GM12878 (cell line): ENCODE measurements at regions not wholly inside any gene's neighbourhood (a gene's known extent, or its start where the extent isn't known, plus 50 kb on each side); places are given as distances from the start of the nearest gene placed in this dataset.
A peak's percentile ranks its signal among the peaks of the same experiment; 100 is the strongest.
"Not testable (repeated sequence)": the region's sequence is repeated elsewhere in the genome, so short reads cannot be mapped to it uniquely, and the experiment has no call there.

Experiments used
- ATAC-seq: fragments of 200-7000 bp; cut with Tn5 transposase; 3 replicates; pipeline ENCODE4 v1.9.1; 2020; ENCODE audit warnings: mild to moderate bottlenecking, moderate library complexity
- BruUV-seq: library from RNA; stranded (reverse); fragments of 400-500 nt; replicated peaks from 2 replicates; lab custom pipeline; 2021; lab: Mats Ljungman, UMichigan
- CTCF ChIA-PET: fragments of 300-600 bp; sonication (Branson Sonifier 250); formaldehyde crosslinking; extraction: SDS; loops from one replicate; lab custom pipeline; 2021; ENCODE audit warnings: inconsistent platforms; lab: Yijun Ruan, JAX
- POLR2A ChIA-PET: fragments of 350-600 bp; formaldehyde crosslinking; extraction: SDS; loops from one replicate; lab custom pipeline; 2021; ENCODE audit warnings: inconsistent platforms; lab: Charles Lee
- RAD21 ChIA-PET: fragments of 300-600 bp; sonication (Branson Sonifier 250); formaldehyde crosslinking; loops from one replicate; lab custom pipeline; 2023; ENCODE audit warnings: antibody characterized with exemption; ENCODE audit not compliant: unreplicated experiment; lab: Charles Lee
- SMC1A ChIA-PET: fragments of 300-600 bp; sonication (Branson Sonifier 250); formaldehyde crosslinking; loops from one replicate; lab custom pipeline; 2023; ENCODE audit not compliant: unreplicated experiment, uncharacterized antibody; lab: Charles Lee
- DNase-seq: peaks from one replicate; pipeline ENCODE4 v3.0.0-alpha.2; 2011; ENCODE audit warnings: low read depth, low spot score
- FAIRE-seq: peaks from 3 replicates; lab custom pipeline; 2011; peaks lifted over from hg19 to GRCh38; lab: Jason Lieb, UNC
- H2AFZ ChIP-seq: 2 replicates; pipeline ENCODE4 v1.6.0; 2011; ENCODE audit warnings: low read depth, low read length, control low read depth; ENCODE audit not compliant: control insufficient read depth
- H3K27ac ChIP-seq: 2 replicates; pipeline ENCODE4 v1.5.1; 2011; ENCODE audit warnings: control low read depth; ENCODE audit not compliant: control insufficient read depth, insufficient read depth
- H3K27me3 ChIP-seq, 2 experiments: replicated peaks in 1 of 2; 2 replicates each; pipeline versions ENCODE4 v1.6.0 to v1.6.1; 2011; ENCODE audit warnings: low read length in 1 of 2; ENCODE audit not compliant: control insufficient read depth in 2 of 2, insufficient read depth in 2 of 2
- H3K36me3 ChIP-seq, 2 experiments: 2 replicates each; pipeline ENCODE4 v1.5.1; 2011; ENCODE audit warnings: low read length in 1 of 2; ENCODE audit not compliant: control insufficient read depth in 2 of 2, insufficient read depth in 2 of 2
- H3K4me1 ChIP-seq: 2 replicates; pipeline ENCODE4 v1.6.1; 2011; ENCODE audit warnings: mild to moderate bottlenecking, low read length, moderate library complexity, mixed read lengths; ENCODE audit not compliant: control insufficient read depth, insufficient read depth
- H3K4me2 ChIP-seq: 2 replicates; pipeline ENCODE4 v1.6.0; 2011; ENCODE audit warnings: control low read depth; ENCODE audit not compliant: control insufficient read depth, insufficient read depth
- H3K4me3 ChIP-seq: fragments of 200-600 bp; sonication (generic); 2 replicates; pipeline ENCODE4 v1.5.1; 2016
- H3K79me2 ChIP-seq: 2 replicates; pipeline ENCODE4 v1.6.0; 2011; ENCODE audit warnings: low read length; ENCODE audit not compliant: control insufficient read depth, insufficient read depth
- H3K9ac ChIP-seq: 2 replicates; pipeline ENCODE4 v1.8.0; 2011; ENCODE audit warnings: low read length, control low read depth, mixed read lengths; ENCODE audit not compliant: control insufficient read depth, insufficient read depth
- H3K9me3 ChIP-seq: replicated peaks from 3 replicates; pipeline ENCODE4 v1.5.1; 2011; ENCODE audit warnings: mild to moderate bottlenecking, low read length; ENCODE audit not compliant: control insufficient read depth, insufficient read depth
- H4K20me1 ChIP-seq: 2 replicates; pipeline ENCODE4 v1.6.0; 2011; ENCODE audit not compliant: control insufficient read depth, insufficient read depth
- ATF7 ChIP-seq: fragments of 450-650 bp; IDR thresholded peaks from 2 replicates; pipeline ENCODE4 v1.6.1; 2016; ENCODE audit warnings: low read depth, mild to moderate bottlenecking
- PBX3 ChIP-seq: IDR thresholded peaks from 2 replicates; pipeline ENCODE4 v1.6.1; 2011; ENCODE audit warnings: mild to moderate bottlenecking, low read depth, low read length, moderate library complexity; ENCODE audit not compliant: insufficient replicate concordance
- WGBS: methylation state at CpG from one replicate; pipeline ENCODE4 v1.1.6; 2016; ENCODE audit warnings: low lambda C conversion rate; ENCODE audit not compliant: insufficient replicate concordance, insufficient coverage; ENCODE audit errors: missing lambda C conversion rate; 5-methylcytosine and 5-hydroxymethylcytosine counted together
- in situ Hi-C: fragments of 300-500 bp; cut with MboI; formaldehyde crosslinking; loops from 9 replicates; pipeline ENCODE4 v1.14.3; 2018; ENCODE audit warnings: mixed read lengths
- intact Hi-C: fragments of 100-400 bp; cut with micrococcal nuclease; formaldehyde crosslinking; loops from one replicate; pipeline ENCODE4 v1.14.2; 2022; ENCODE audit not compliant: unreplicated experiment

- no peak for TF ChIP-seq PBX3
Measured at GRCh38 chr18:46199515-46200147, 95.4 kb downstream of the HAUS1 start (continued).

GRCh38 chr18:46200178-46201055 is 96.2 kb downstream of the HAUS1 start:
- RAD21 ChIA-PET, H3K27ac ChIP-seq, H3K4me1 ChIP-seq, FAIRE-seq, H3K27me3 ChIP-seq, BruUV-seq, H2AFZ ChIP-seq, intact Hi-C loops, DNase-seq, H3K36me3 ChIP-seq, H3K9me3 ChIP-seq, H3K4me2 ChIP-seq, H4K20me1 ChIP-seq, ATAC-seq, in situ Hi-C loops, H3K9ac ChIP-seq, H3K4me3 ChIP-seq: not testable (repeated sequence)
- H3K79me2 ChIP-seq = peaks cover 43% of the 10 kb centered on the region
- CTCF ChIA-PET = interaction anchor here (0.6 to 1.7 kb wide), 6 partner anchors 9 to 68 kb away, joined by 3 to 9 read pairs (median 5); a partner anchor contains a TSS
- 86% methylated on average over 11 of the region's 11 CpGs for WGBS
- SMC1A ChIA-PET = interaction anchor here (0.8 kb wide), 1 partner anchor 17 kb away, joined by 3 read pairs; no protein-coding TSS in a partner anchor
- POLR2A ChIA-PET = interaction anchor here (0.7 to 1.5 kb wide), 3 partner anchors 15 to 485 kb away, joined by 3 to 6 read pairs (median 4); no protein-coding TSS in a partner anchor
- 0 out of 2 replicates have a peak, but pooled peaks have one; percentile 43 for TF ChIP-seq ATF7
